MCF 10A (cell line): ENCODE measurements at regions not wholly inside any gene's neighbourhood (a gene's known extent, or its start where the extent isn't known, plus 50 kb on each side); places are given as distances from the start of the nearest gene placed in this dataset.

Experiments used
- BruUV-seq: library from RNA; stranded (reverse); fragments of 400-500 nt; replicated peaks from 2 replicates; lab custom pipeline; 2021; lab: Mats Ljungman, UMichigan
- CTCF ChIA-PET: fragments of 300-600 bp; sonication (Branson Sonifier 250); formaldehyde crosslinking; extraction: SDS; loops from one replicate; lab custom pipeline; 2021; ENCODE audit warnings: antibody characterized with exemption, inconsistent platforms; lab: Yijun Ruan, JAX
- POLR2A ChIA-PET: fragments of 300-600, 350-650 bp; sonication (Branson Sonifier 250); formaldehyde crosslinking; extraction: SDS; loops from one replicate; lab custom pipeline; 2020; ENCODE audit warnings: antibody characterized with exemption, inconsistent platforms; lab: Yijun Ruan, JAX
- DNase-seq: peaks from one replicate; pipeline ENCODE4 v3.0.0-alpha.2; 2018; ENCODE audit not compliant: unreplicated experiment
- H3K27ac Mint-ChIP-seq: one replicate; pipeline ENCODE4 v1.8.0; 2022; ENCODE audit warnings: mild to moderate bottlenecking, low read depth, mixed read lengths; ENCODE audit not compliant: unreplicated experiment
- H3K27me3 Mint-ChIP-seq: one replicate; pipeline ENCODE4 v1.8.0; 2022; ENCODE audit warnings: mixed read lengths; ENCODE audit not compliant: insufficient read depth, unreplicated experiment
- H3K36me3 Mint-ChIP-seq: one replicate; pipeline ENCODE4 v1.8.0; 2022; ENCODE audit warnings: mild to moderate bottlenecking, moderate library complexity, mixed read lengths; ENCODE audit not compliant: insufficient read depth, unreplicated experiment
- H3K4me1 Mint-ChIP-seq: one replicate; pipeline ENCODE4 v1.8.0; 2022; ENCODE audit warnings: mixed read lengths; ENCODE audit not compliant: insufficient read depth, unreplicated experiment
- H3K4me3 Mint-ChIP-seq: one replicate; pipeline ENCODE4 v1.8.0; 2022; ENCODE audit warnings: mild to moderate bottlenecking, moderate library complexity, mixed read lengths; ENCODE audit not compliant: unreplicated experiment
- H3K9me3 Mint-ChIP-seq: one replicate; pipeline ENCODE4 v1.8.0; 2022; ENCODE audit warnings: mixed read lengths; ENCODE audit not compliant: unreplicated experiment
- intact Hi-C: fragments of 100-400 bp; cut with micrococcal nuclease; formaldehyde crosslinking; loops from 2 replicates; pipeline ENCODE4 v1.14.1; 2022
- TF ChIP-seq, protein P1 (sequence below): fragments of 200-600 bp; IDR thresholded peaks from one replicate; pipeline ENCODE4 v1.8.0; 2022; ENCODE audit warnings: antibody characterized with exemption, mild to moderate bottlenecking; ENCODE audit not compliant: unreplicated experiment

DNA sequence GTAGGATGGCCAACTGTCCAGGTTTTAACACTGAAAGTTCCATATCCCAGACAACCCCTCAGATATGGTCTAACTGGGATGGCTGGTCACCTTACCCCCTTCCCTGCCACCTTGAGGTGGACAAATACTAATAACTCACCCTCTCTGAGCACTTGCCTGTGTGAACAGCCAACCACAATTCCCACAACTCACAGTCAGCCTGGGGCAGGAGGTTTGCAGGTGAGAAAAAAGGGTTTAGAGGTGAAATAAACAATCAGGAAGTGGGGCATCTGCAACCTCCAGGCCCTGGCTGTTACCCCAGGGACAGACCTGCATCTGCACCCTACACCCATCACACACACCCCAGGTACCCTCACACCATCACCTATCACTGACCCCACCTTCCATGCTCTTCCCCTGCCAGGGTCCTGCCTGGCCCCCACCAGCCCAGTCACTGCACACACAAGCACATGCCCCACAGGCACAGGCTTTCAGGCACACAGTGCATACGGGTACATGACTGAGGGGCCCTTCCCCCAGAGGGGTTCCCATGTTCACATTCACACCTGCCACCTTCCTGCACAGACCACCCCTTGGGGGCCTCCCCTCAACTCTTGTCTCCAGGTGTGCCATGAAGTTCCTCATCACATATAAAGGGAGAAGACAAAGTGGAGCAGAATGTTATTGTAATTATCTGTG, 679.5 kb downstream of the MATN1 start:
- no peak for DNase-seq
- intact Hi-C loops = no loop called here
- TF ChIP-seq, protein P1, sequence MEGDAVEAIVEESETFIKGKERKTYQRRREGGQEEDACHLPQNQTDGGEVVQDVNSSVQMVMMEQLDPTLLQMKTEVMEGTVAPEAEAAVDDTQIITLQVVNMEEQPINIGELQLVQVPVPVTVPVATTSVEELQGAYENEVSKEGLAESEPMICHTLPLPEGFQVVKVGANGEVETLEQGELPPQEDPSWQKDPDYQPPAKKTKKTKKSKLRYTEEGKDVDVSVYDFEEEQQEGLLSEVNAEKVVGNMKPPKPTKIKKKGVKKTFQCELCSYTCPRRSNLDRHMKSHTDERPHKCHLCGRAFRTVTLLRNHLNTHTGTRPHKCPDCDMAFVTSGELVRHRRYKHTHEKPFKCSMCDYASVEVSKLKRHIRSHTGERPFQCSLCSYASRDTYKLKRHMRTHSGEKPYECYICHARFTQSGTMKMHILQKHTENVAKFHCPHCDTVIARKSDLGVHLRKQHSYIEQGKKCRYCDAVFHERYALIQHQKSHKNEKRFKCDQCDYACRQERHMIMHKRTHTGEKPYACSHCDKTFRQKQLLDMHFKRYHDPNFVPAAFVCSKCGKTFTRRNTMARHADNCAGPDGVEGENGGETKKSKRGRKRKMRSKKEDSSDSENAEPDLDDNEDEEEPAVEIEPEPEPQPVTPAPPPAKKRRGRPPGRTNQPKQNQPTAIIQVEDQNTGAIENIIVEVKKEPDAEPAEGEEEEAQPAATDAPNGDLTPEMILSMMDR = no peak
- H3K9me3 Mint-ChIP-seq = no peaks in the 10 kb centered on the region
- H3K27ac Mint-ChIP-seq = no peak overlapping the region
- peaks cover 3% of the 10 kb centered on the region for H3K27me3 Mint-ChIP-seq
- CTCF ChIA-PET = no interaction called here
- no peaks in the 10 kb centered on the region for H3K36me3 Mint-ChIP-seq
- H3K4me1 Mint-ChIP-seq = no peaks in the 10 kb centered on the region
- no TSS peak for BruUV-seq
- no peak overlapping the region for H3K4me3 Mint-ChIP-seq
- POLR2A ChIA-PET = no interaction called here

DNA sequence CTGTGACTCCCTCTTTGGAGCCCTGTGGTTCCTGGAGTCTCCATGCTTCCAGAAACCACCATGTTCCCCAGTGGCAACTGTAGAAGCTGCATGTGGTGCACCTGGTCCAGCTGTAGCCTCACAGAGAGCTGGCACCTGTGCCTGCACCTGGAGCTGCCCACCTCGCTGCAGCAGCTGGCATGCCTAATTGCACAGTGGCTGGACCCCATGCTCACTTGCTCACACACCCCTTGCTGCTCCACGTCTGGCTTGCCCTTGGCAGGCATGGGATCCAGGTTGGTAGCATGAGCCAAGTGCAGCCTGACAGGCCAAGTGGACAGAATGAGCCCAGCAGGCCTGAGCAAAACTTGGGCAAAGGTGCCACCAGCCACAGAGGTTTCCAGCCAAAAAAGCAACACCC, 680.1 kb downstream of the MATN1 start:
- POLR2A ChIA-PET = no interaction called here
- Mint-ChIP-seq H3K36me3 (no peaks in the 10 kb centered on the region), H3K4me3 (no peak overlapping the region), H3K27me3 (no peaks in the 10 kb centered on the region), H3K9me3 (no peaks in the 10 kb centered on the region), H3K4me1 (no peaks in the 10 kb centered on the region), H3K27ac (no peak overlapping the region)
- TF ChIP-seq, protein P1 = no peak
- CTCF ChIA-PET = no interaction called here
- DNase-seq = no peak
- intact Hi-C loops = no loop called here
- no TSS peak for BruUV-seq

DNA sequence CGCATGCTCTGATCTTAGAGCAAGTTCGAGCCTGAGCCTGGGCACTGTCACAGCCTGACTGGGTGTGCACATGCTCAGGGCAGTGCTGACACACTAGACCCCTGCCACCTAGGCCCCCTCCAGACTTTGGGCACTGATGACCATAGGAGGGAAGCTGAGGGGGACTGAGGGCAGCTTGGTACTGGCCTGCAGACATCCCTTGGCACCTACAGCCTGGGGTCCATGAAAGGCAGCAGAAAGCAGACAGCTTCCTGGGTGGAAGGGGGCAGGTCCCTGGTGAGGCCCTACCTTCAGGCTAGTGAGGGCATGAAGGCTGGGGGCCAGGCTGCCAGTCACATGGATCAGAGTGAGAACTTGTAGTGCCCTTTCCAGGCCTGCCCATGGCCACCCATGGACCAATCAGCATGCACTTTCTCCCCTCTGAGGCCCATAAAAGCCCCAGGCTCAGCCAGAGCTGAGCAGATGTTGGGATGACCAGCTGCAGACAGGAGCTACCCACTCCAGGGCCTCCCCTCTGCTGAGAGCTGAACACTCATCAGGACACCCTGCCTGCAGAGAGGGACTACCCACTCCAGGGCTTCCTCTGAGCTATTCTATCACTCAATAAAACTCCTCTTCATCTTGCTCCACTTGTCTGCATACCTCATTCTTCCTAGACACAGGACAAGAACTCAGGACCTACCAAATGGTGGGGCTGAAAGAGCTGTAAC, 680.8 kb downstream of the MATN1 start:
- intact Hi-C loops = no loop called here
- H3K27me3 Mint-ChIP-seq = no peaks in the 10 kb centered on the region
- CTCF ChIA-PET = no interaction called here
- POLR2A ChIA-PET = no interaction called here
- H3K27ac Mint-ChIP-seq = no peak overlapping the region
- no peak for DNase-seq
- H3K36me3 Mint-ChIP-seq = no peaks in the 10 kb centered on the region
- H3K9me3 Mint-ChIP-seq = no peaks in the 10 kb centered on the region
- TF ChIP-seq, protein P1 = no peak
- no TSS peak for BruUV-seq
- no peaks in the 10 kb centered on the region for H3K4me1 Mint-ChIP-seq
- no peak overlapping the region for H3K4me3 Mint-ChIP-seq

DNA sequence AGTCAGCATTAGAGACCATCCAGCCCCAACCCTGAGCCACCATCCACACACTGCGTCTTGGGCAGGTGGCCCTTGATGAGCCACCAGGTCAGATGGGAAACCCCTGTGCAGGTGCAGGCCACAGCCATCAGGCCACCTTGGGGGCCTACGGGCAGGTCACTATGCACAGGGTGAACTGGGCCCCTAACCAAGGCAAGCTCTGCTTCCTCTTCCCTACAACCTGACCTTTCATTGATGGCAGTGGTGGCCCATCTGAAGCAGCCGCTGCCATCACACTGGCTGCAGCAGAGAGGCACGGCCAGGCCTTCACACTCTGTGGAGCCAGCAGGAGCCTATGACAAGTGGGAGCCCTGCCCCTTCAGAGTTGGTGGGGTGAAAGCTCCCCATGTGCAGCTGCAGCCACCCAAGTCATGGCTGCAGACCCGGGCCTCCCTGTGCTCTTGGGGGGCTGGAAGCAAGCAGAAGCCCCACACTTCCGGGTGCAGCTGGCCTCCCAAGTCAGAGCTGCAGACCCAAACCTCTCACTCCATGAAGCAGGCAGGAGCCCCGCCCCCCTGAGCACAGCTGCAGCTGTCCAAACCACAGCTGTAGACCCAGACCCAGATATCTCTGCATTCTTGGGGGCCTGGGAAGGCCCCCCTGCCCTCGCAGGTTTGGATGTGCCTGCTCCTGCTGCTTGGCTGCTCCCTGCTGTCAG, 681.5 kb downstream of the MATN1 start:
- no peak for DNase-seq
- TF ChIP-seq, protein P1 = no peak
- CTCF ChIA-PET = no interaction called here
- Mint-ChIP-seq H3K4me1 (no peaks in the 10 kb centered on the region), H3K27me3 (no peaks in the 10 kb centered on the region), H3K4me3 (no peak overlapping the region), H3K36me3 (no peaks in the 10 kb centered on the region), H3K27ac (no peak overlapping the region), H3K9me3 (no peaks in the 10 kb centered on the region)
- intact Hi-C loops = no loop called here
- no TSS peak for BruUV-seq
- POLR2A ChIA-PET = no interaction called here
